ENCODE measurements at regions not wholly inside any gene's neighbourhood (a gene's known extent, or its start where the extent isn't known, plus 50 kb on each side); places are given as distances from the start of the nearest gene placed in this dataset.

- FAIRE-seq, result no peak
- DNase-seq (ENCODE audit: low spot score), result no peak
Measured at GRCh38 chr14:101202627-101203404, 299.3 kb upstream of the RTL1 start.

- no peak for DNase-seq (ENCODE audit: low spot score)
- FAIRE-seq, result no peak
Measured at GRCh38 chr14:101206556-101206955, 303.0 kb upstream of the RTL1 start.

DNA sequence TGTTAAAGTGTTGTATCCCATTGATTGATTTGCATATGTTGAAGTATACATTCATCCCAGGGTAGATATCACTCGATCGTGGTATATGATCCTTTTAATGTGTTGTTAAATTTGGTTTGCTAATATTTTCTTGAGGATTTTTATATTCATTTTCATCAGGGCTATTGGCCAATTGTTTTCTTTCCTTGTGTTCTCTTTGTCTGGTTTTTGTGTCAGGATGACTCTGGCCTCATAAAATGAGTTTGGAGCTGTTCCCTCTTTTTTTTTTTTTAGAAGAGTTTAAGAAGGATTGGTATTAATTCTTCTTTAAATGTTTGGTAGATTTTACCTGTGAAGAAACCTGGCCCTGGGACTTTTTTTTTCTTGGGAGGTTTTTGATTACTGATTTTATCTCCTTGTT lies 303.5 kb upstream of the RTL1 start:
- no peak for FAIRE-seq

DNA sequence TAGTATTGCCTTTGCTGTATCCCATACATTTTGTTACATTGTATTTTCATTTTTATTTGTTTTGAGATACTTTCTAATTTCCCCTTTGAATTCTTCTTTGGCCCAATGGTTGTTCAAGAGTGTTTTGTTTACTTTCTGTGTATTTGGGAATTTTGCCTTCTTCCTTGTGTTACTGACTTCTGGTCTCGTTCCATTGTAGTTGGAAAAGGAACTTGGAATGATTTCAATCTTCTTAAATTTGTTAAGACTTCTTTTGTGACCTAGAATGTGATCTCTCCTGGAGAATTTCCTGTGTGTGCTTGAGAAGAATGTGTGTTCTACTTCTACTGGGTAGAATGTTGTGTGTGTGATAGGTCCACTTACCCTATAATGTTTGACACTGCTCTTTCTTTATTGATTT lies 304.4 kb upstream of the RTL1 start:
- FAIRE-seq, result no peak
- no peak for DNase-seq (ENCODE audit: low spot score)

More for the DNA sequence above, 303.5 kb upstream of the RTL1 start:
- DNase-seq (ENCODE audit: low spot score), result no peak

DNA sequence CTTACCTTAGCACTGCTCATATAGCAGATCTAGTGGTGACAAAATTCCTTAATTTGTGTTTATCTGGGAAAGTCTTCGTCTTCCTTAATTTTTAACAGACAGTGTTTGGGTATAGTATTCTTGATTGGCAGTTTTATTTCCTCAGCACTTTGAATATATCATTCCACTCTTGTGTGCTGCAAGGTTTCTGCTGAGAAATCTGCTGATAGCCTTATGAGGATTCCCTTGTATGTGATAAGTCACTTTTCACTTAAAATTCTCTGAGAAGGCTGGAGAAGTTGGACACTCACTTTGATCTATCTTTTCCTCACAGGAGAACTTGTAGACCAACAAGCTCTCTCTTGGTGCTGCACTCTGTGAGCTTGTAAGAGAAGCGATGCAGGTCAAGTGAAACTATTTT lies 306.1 kb upstream of the RTL1 start:
- DNase-seq (ENCODE audit: low spot score), result no peak
- no peak for FAIRE-seq

DNA sequence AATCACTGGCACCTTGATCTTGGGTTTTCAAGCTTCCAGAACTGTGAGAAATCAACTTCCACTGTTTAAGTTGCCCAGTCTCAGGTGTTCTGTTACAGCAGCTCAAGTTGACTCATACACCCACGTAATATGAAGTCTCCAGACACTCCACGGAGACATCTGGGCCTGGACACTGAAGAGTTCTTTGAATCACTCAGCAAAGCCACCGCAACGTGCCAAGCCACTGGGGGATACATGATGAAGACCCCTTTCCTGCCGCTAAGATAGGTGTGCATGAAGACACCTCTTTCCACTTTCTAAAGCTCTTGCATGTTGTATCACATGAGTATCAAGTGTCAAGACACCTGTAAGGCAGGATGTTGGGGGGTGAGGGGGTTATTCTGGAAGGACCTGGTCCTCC lies 311.7 kb upstream of the RTL1 start:
- DNase-seq (ENCODE audit: low spot score), result no peak
- no peak for FAIRE-seq

GRCh38 chr14:101215927-101216326 lies 312.4 kb upstream of the RTL1 start:
- FAIRE-seq, result no peak
- no peak for DNase-seq (ENCODE audit: low spot score)

DNA sequence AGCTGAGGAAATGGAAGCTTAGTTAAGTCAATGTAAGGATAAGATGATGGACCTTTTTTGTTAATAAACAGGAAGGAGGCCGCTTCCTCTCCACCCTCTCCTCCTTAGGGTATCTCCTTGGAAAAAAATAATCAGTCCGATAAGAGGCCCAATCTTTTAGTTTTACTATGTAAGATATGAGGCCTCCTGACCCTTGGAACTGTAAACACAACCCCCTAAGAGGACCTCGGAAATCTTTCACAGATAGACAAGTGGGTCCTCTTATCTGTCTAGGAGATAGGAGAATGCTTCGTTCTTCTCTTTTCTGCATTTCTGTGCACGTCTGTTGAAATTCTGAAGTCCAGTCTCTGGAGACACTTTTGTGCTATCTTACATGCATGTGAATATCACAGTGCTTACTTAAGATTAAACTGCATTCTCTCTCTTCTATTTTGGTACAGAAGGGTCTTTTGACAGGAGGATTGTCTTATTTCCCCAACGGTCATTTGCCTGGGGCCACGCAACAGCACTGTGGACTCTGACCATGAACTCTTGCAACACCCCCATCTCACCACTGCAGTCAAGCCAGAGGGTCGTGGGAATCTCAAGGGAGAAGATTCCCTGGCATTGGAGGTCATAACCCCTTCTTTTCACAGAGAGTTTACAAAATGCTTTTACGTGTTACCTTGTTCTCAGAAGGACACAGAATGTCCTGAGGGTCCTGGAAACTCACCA lies 313.0 kb upstream of the RTL1 start:
- no peak for FAIRE-seq

DNA sequence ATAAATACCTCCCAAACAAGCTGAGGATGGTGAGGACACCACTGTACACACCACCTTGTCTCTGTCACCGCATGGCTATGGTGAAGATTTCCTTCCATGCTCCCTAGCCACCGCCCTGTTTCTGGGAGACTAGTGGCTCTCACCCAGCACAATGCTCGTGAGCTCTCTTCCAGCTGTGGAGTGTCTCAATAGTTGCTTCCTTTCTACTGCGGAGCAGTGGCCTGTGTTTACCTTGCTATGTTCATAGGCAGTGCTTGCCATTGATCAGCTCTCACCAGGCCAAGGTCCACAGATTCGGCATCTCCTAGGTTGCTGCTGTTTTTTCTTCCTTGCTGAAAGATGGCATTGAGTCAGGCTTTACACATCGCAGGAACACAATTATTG lies 313.6 kb upstream of the RTL1 start:
- FAIRE-seq (no peak), DNase-seq (ENCODE audit: low spot score) (no peak)

More for the DNA sequence above, 313.0 kb upstream of the RTL1 start:
- DNase-seq (ENCODE audit: low spot score), result no peak

- no peak for DNase-seq (ENCODE audit: low spot score)
- no peak for FAIRE-seq
Measured at GRCh38 chr14:101217616-101218371, 314.3 kb upstream of the RTL1 start.

- no peak for DNase-seq (ENCODE audit: low spot score)
- FAIRE-seq, result no peak
Measured at GRCh38 chr14:101219896-101220703, 316.6 kb upstream of the RTL1 start.

- no peak for DNase-seq (ENCODE audit: low spot score)
- no peak for FAIRE-seq
Measured at GRCh38 chr14:101220921-101221510, 317.5 kb upstream of the RTL1 start.

DNA sequence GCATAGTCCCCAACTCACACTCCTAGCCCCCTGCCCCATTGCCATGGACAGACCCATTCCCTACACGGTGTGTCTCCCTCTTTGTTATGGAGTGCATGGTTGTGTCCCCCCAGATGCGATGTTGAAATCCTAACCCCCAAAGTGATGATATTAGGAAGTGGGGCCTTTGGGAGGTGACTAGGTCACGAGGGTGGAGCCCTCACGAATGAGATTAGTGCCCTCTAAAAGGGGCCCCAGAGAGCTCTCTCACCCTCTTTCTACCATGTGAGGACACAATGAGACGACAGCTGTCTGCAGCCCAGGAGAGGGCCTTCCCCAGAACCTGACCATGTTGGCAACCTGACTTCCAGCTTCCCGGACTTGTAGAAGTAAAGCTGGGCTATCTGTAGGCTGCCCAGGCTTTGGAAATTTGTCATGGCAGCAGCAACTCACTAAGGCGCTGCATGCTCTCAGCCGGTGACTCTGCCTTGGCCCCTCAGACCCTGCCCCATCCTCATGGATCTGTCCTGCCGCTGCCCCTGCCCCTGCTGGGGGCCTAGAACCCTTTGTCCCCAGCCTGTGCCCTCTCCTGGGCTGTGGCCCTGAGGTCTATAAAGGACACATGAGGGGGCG lies 318.1 kb upstream of the RTL1 start:
- no peak for DNase-seq (ENCODE audit: low spot score)
- FAIRE-seq, result no peak

DNA sequence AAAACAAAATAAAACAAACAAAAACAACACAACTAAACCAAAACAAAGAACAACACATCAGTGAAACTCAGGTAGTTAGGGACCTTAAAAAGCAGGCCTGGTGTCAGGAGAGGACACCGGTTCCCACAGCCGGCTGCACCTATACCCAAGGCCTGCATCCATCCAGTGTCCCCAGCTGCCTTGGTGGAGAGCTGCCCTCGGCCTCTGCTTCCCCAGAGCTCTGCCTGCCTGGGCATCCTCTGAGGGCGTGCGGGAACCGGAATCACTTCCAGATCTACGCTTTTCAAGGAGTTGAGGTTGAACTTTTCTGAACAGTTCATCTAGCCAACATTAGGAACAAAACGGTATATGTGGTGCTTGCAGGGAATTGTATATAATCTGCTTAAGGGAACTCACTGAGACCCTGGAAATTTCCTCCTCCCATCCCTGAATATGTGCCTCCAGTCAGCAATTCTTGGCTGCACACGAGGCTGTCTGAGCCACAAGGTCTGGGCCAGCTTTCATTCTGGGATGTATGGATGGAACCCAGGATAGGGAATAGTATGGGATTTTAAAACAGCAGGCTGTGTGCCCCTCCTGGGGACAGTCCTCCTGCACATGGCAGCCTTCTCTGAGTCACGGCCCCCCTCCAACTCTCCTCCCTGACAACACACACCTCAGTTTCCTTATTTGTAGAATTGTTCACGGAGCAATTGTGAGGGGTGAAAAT lies 319.0 kb upstream of the RTL1 start:
- FAIRE-seq, result no peak
- no peak for DNase-seq (ENCODE audit: low spot score)

- no peak for FAIRE-seq
- DNase-seq (ENCODE audit: low spot score), result no peak
Measured at GRCh38 chr14:101223127-101223526, 319.6 kb upstream of the RTL1 start.

DNA sequence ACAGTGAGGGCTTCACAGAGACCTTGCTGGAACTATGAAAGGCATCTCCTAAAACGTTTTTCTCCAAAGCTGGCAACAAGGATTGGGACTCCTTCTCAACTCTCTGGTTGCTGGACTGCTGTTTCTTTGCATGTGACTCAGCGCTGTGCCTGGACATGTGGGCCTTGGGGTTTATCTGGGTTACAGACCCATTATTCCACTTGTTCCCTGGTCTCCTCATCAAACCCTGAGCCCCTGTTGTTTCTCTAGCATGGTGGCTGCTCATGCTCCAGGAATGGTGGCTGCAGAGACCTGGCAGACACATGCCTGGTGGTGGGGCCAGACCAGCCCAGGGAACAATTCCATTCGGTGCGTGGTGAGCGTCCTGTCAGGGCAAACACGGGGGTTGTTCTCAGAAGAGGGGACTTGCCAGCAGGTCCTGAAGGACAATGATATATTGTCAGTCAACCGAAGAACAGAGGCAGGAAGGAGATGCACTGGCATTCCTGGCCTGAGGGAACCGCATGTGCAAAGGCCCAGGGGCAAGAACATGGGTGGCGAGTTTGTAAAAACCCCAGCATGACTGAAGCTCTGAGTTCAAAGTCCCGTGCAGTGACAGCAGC lies 320.1 kb upstream of the RTL1 start:
- no peak for FAIRE-seq
- no peak for DNase-seq (ENCODE audit: low spot score)

- FAIRE-seq (no peak), DNase-seq (ENCODE audit: low spot score) (no peak)
Measured at GRCh38 chr14:101224356-101225156, 321.0 kb upstream of the RTL1 start.
